Peyer's patch (tissue), 4 donors: ENCODE measurements at regions not wholly inside any gene's neighbourhood (a gene's known extent, or its start where the extent isn't known, plus 50 kb on each side); places are given as distances from the start of the nearest gene placed in this dataset.

Experiments used
- CTCF ChIP-seq, 6 experiments: fragments of 450-650 bp in 4 of 6; fragments of 200-600 bp in 2 of 6; sonication (generic) in 1 of 6; IDR thresholded peaks; one replicate each; pipeline ENCODE4 v1.5.1; 2017 to 2019; ENCODE audit warnings: antibody characterized with exemption in 6 of 6, mild to moderate bottlenecking in 3 of 6, moderate library complexity in 1 of 6
- POLR2A ChIP-seq, 2 donors: fragments of 450-650 bp; IDR thresholded peaks; one replicate each; pipeline ENCODE4 v1.5.1; 2017; ENCODE audit warnings: antibody characterized with exemption in 2 of 2, mild to moderate bottlenecking in 2 of 2, moderate library complexity in 2 of 2

- no peak for TF ChIP-seq CTCF (IDR thresholded peaks at IDR 0.05)
- no peak for TF ChIP-seq POLR2A (IDR thresholded peaks at IDR 0.05)
Measured at GRCh38 chr13:50128428-50128931, 113.2 kb downstream of the KCNRG start.
